GM12878 (cell line): ENCODE measurements at regions not wholly inside any gene's neighbourhood (a gene's known extent, or its start where the extent isn't known, plus 50 kb on each side); places are given as distances from the start of the nearest gene placed in this dataset.

Source experiments
- CTCF ChIP-seq, 3 experiments: IDR thresholded peaks in 2 of 3; conservative IDR thresholded peaks in 1 of 3; 2 replicates each; pipeline ENCODE4 v1.5.1; 2011; ENCODE audit warnings: low read depth in 3 of 3, low read length in 3 of 3, mild to moderate bottlenecking in 3 of 3, control low read depth in 2 of 3, moderate library complexity in 2 of 3, inconsistent platforms in 1 of 3, mixed read lengths in 1 of 3; ENCODE audit not compliant: control insufficient read depth in 2 of 3, insufficient read depth in 1 of 3; ENCODE audit errors: extremely low read depth in 1 of 3
- GABPA ChIP-seq: IDR thresholded peaks from 2 replicates; pipeline ENCODE4 v1.6.1; 2014; ENCODE audit warnings: antibody characterized with exemption, low read depth, mild to moderate bottlenecking, inconsistent platforms
- NR2C2 ChIP-seq: IDR thresholded peaks from 2 replicates; pipeline ENCODE4 v1.6.1; 2011; ENCODE audit warnings: borderline replicate concordance, low read depth; ENCODE audit not compliant: control insufficient read depth, insufficient read length
- POLR2A ChIP-seq: IDR thresholded peaks from 2 replicates; pipeline ENCODE4 v1.6.1; 2011; ENCODE audit warnings: low read depth, mild to moderate bottlenecking, low read length
- SREBF2 ChIP-seq: IDR thresholded peaks from 2 replicates; pipeline ENCODE4 v1.6.1; 2012; ENCODE audit warnings: mild to moderate bottlenecking, low read length
- TAF1 ChIP-seq: IDR thresholded peaks from 2 replicates; pipeline ENCODE4 v1.6.1; 2011; ENCODE audit warnings: mild to moderate bottlenecking, low read depth, low read length, borderline replicate concordance
- TF ChIP-seq, protein P1 (sequence below): IDR thresholded peaks from 2 replicates; pipeline ENCODE4 v1.6.1; 2012; ENCODE audit warnings: low read depth, low read length, improper control_type of control experiment

DNA sequence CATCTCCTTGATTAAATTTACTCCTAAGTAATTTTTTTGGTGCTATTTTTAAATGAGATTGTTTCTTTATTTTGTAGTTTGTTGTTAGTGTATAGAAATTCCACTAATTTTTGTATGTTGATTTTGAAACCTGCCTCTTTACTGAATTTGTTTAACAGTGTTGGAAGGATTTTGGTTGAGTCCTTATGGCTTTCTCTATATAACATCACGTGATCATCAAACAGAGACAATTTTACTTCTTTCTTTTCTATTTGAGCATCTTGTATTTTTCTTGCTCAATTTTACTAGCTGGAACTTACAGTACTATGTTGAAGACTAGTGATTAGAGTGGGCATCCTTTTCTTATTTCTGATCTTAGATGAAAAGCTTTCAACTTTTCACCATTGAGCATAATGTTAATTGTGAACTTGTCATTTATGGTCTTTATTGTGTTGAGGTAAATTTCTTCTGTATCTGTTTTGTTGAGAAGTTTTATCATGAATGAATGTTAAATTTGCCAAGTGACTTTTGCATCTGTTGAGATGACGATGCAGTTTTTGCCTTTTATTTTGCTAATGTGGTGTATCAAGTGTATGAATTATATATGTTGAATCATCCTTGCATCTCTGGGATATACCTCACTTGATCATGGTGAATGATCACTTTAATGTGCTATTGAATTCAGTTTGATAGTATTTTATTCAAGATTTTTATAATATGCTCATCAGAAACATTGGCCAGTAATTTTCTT lies 645.3 kb upstream of the DDX18 start:
- TF ChIP-seq SREBF2 (no peak), CTCF (IDR thresholded peaks at IDR 0.05 in 2 of 3, conservative IDR thresholded peaks at IDR 0.05 in 1 of 3; ENCODE audit: control insufficient read depth in 2 of 3, extremely low read depth in 1 of 3, insufficient read depth in 1 of 3, low read depth in 3 of 3, low read length in 3 of 3) (no peak), POLR2A (no peak), TAF1 (no peak), NR2C2 (no peak), GABPA (no peak)
- TF ChIP-seq, protein P1, sequence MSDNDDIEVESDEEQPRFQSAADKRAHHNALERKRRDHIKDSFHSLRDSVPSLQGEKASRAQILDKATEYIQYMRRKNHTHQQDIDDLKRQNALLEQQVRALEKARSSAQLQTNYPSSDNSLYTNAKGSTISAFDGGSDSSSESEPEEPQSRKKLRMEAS = no peak
